GM21360 (cell line): ENCODE measurements at regions not wholly inside any gene's neighbourhood (a gene's known extent, or its start where the extent isn't known, plus 50 kb on each side); places are given as distances from the start of the nearest gene placed in this dataset.
"Not testable (repeated sequence)": the region's sequence is repeated elsewhere in the genome, so short reads cannot be mapped to it uniquely, and the experiment has no call there.

Source experiments
- ATAC-seq: cut with Tn5 transposase; IDR thresholded peaks from one replicate; pipeline ENCODE4 v1.9.1; 2021; ENCODE audit warnings: mild to moderate bottlenecking, moderate library complexity; ENCODE audit not compliant: unreplicated experiment

GRCh38 chr9:119677811-119678505 is 308.7 kb upstream of the BRINP1 start:
- ATAC-seq, result no peak

DNA sequence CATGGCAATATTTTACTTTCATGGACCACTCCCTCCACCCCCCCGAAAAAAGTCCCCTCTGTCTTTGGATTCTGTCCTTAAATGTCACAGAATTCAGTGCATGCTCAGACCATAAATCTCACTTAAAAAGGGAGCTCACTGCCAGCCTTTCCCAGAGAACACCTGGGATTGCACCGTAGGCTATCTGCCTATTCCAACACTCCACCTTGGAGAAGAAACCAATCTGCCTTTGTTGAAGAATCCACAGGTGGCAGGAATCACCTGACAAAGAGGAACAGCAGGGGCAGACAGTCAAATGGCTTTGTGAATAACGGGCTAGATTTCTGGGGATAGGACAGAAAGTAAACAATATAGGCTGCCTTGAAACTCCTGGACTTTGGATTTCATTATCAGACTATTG is 306.7 kb upstream of the BRINP1 start:
- no peak for ATAC-seq

DNA sequence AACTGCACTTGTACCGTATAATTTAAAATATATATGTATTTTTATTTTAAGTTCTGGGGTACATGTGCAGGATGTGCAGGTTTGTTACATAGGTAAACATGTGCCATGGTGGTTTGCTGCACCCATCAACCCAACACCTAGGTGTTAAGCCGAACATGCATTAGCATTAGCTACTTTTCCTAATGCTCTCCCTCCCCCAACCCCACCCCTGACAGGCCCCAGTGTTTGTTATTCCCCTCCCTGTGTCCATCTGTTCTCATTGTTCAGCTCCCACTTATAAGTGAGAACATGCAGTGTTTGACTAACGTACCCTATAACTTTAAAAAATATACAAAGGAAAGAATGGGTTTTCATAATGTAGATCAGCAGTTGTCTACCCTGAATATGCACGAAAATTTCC is 303.5 kb upstream of the BRINP1 start:
- ATAC-seq, result not testable (repeated sequence)

GRCh38 chr9:119667916-119668315 is 298.7 kb upstream of the BRINP1 start:
- ATAC-seq, result no peak

GRCh38 chr9:119667163-119667562 is 297.9 kb upstream of the BRINP1 start:
- ATAC-seq, result no peak

DNA sequence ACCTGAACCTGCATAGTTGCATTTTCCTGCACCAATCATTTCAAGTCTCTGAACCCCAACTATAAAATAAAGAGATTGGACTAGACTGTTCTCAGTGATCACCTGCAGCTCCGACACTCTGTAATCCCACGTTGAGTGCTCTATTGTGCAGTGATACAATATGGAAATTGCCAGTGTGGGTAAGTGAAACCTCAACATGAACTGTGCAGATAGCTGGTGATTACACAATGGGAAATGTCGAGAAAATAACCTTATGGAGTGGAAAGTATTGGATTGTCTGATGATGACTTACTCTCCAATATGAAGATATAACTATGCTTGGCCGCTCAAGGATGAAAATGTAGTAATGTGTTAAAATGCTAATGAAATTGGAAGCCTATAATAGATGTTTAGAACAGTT is 293.1 kb upstream of the BRINP1 start:
- no peak for ATAC-seq

DNA sequence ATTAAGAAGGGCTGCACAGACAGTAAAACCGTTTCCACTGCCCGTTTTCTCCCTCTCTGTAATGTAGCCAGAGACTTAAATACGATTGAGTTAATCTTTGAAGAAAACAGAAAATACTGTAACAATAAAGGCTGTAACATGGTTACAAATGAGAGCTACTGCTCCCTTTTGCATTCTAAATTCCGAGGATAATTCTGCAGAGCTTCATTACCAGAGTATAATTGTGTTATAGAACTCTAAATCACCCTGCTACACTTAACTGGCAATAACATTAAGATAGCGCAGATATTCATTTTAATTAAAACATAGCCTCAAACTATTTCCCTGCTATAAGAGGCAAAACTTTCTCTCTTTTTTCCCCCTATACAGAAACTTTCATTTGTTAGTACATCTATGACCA is 283.7 kb upstream of the BRINP1 start:
- no peak for ATAC-seq

- ATAC-seq, result no peak
Observed at GRCh38 chr9:119649205-119649604, 280.0 kb upstream of the BRINP1 start.

DNA sequence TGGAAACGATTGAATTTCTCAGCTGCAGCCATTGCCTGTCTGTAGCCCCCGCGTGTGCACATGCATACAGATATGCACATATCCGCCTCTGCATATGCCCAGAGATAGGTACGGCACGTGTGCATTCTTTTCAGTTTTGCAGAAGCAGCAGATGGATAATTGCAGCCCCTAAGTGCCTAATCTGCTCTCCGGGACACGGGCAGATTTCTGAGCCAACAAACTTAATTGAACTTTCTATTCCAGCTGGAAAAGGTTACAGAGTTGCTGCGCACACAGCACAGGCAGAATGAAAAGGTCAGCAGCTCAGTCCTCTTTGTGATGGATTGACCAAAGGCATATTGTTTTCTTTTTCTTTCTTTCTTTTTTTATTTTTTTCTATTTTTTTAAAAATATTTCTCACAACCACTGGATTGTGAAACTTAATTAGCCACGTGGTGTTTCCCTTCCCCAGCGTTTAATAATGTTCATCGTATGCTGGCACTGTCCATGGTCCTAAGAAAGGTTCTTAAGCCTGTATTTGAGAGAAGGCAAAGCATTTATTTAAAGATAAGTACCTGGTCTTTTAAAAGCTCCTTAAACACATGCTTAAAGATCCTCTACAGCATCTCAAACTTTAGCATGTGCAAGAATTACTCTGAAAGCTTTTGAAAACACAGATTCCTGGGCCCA is 270.2 kb upstream of the BRINP1 start:
- no peak for ATAC-seq

GRCh38 chr9:119634006-119634405 is 264.8 kb upstream of the BRINP1 start:
- no peak for ATAC-seq

DNA sequence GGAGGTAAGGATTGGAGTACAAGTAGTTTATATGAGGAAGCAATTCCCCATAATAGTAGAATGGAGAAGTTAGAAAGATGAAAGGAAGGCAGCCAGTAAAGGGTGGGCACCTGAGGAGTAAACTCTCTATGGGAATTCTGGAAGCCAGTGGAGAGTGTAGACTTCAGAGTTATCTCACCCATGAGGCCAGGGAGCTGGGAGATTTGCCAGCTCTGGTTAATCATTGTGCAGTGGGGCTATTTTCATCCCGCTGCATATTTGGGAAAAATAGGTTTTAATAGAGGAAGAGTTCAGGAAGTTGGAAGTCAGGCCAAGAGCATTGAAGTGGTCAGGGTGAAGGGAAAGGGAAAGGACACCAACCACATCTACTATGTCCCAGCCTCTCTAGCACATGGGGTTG is 242.3 kb upstream of the BRINP1 start:
- no peak for ATAC-seq

- no peak for ATAC-seq
Observed at GRCh38 chr9:119609277-119609971, 240.2 kb upstream of the BRINP1 start.

DNA sequence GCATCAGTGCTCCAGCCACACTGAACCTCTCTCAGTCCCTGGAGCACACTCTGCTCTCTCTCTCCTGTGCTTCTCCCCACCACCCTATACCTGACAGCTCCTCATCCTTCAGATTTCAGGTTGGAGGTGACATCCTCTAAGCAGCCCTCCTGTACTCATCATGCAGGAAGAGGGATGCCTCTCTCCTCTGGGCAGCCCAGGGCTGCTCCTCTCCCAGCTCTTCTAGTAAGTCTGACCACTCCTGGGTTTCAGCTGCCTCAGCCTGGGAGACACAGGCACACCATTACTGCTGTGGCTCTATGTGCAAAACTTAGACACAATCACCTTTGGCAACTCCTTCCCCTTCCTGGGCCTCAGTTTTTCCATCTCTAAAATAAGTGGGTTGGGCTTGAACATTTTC is 232.4 kb upstream of the BRINP1 start:
- no peak for ATAC-seq

- no peak for ATAC-seq
Observed at GRCh38 chr9:119597499-119597898, 228.3 kb upstream of the BRINP1 start.

- ATAC-seq, result no peak
Observed at GRCh38 chr9:119596703-119597102, 227.5 kb upstream of the BRINP1 start.

DNA sequence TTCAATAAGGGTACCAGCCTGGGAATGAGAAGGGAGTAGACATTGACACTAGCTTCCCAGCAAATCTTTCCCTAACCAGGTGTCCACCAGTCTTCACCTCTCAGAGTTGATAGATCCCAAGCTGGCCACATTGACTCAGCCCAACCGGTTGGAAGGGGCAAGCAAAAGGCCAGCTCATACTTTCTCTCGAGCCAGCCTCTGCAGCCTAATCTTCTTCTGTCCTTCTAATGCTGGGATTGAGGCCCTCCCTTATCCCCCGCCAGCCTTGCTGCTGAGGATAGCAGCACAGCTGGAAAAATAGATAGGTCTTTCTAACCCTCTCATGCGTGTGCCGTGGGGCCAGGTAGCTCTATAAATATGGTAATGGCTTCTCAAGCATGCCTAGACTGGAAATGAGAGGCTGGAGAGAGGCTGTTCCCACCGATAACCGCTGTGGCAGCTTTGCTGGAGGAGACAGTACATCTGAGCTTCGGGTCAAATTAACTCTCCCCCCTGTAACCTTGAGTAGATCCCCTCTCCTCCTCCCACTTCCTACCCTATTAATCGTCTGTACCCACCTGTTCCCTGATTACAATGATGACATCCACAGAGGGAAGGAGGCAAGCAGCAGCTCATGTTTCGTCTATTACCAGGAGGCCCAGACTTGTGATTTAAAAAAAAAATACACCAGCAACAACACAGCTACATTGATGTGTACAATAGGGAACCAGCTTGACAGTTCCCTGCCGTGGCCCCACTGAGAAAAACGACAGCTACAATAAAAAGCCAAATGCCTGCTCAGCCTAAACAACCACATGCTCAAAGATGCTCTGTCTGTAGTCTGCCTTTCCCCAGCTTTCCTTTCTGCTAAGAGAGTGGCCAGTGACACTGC is 219.9 kb upstream of the BRINP1 start:
- no peak for ATAC-seq

- no peak for ATAC-seq
Observed at GRCh38 chr9:119577881-119578280, 208.6 kb upstream of the BRINP1 start.

DNA sequence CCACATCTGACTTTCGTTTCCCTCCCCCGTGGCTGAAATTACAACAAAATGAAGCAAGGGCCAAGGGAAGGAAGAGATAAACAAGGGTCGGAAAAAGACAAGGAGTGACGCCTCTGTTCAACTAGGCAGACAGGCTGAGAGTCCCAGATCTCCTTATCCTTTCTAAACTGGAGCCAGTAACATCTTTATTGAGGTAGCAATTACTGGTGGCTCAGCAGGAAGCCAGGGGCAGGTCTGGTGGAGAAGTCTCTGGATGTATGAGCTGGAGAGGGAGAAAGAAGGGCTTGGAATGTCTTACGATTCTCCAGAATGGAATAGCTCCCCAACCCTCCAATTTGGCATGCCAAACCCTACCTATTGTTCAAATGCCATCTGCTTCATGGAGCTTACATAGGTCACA is 190.8 kb upstream of the BRINP1 start:
- no peak for ATAC-seq

DNA sequence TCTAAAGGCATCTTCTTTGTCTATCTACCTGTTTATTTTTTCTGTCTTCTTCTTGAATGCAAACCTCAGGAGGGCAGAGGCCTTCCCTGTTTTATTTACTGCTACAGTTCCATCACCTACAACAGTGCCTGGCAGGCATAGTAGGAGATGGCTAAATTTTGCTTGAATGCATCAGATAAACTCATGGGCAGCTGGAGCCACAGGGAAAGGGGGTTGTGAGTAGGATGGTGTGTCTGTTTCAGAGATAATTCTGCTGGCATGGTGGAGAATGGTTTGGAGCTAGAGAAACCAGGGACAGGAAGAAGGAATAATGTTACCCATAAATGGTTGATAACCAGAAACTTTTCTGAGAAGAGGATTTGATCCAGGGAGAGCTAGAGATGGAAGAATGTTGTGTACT is 189.8 kb upstream of the BRINP1 start:
- no peak for ATAC-seq

- ATAC-seq, result peak; percentile 99
Observed at GRCh38 chr9:119556129-119556875, 187.1 kb upstream of the BRINP1 start.

DNA sequence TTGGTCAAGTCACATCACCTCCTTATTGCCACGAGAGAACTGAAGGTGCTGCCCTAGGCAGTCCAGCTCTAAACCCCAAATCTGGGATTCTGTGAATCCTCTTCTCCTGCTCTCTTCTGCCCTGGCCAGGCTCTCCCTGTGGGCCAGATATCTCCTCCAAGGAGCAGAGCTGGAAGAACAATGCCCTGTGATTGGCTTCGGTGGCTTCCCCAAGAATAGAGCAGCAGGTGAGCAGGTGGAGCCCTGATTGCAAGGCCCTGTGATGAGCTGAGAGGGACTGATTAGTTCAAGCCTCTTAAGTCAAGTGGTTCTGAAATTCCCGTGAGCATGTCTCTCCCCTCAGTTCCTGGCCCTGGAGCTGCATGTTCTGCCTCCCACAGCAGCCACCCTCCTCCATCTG is 175.3 kb upstream of the BRINP1 start:
- ATAC-seq, result no peak
